Fibroblast of mammary gland (primary cell): ENCODE measurements at regions not wholly inside any gene's neighbourhood (a gene's known extent, or its start where the extent isn't known, plus 50 kb on each side); places are given as distances from the start of the nearest gene placed in this dataset.

Experiments used
- DNase-seq: peaks from one replicate; pipeline ENCODE4 v3.0.0-alpha.2; 2010; ENCODE audit warnings: low read depth
- H3K4me3 ChIP-seq: 2 replicates; pipeline ENCODE4 v1.5.1; 2011; ENCODE audit warnings: low read depth, mild to moderate bottlenecking, low read length, moderate library complexity; ENCODE audit not compliant: control insufficient read depth
- TF ChIP-seq, protein P1 (sequence below): conservative IDR thresholded peaks from 2 replicates; pipeline ENCODE4 v1.5.1; 2011; ENCODE audit warnings: low read depth, low read length, inconsistent platforms; ENCODE audit not compliant: control insufficient read depth, insufficient read depth

DNA sequence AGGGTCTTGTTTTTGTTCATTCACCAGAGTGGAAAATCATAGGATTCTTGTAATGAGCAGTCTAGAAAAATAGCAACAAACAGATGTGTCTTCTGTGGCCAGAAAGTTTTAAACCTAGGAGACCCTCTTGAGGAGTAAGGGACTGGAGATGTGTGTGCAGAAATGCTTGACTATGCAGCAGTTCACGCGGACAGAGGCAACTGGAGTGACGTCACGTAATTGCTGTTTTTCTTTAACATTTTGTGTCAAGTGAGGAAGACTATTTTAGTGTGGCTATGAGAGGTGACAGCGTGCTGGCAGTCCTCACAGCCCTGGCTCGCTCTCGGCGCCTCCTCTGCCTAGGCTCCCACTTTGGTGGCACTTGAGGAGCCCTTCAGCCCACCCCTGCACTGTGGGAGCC, 163.1 kb upstream of the PTCH1 start:
- no peak overlapping the region for H3K4me3 ChIP-seq
- TF ChIP-seq, protein P1, sequence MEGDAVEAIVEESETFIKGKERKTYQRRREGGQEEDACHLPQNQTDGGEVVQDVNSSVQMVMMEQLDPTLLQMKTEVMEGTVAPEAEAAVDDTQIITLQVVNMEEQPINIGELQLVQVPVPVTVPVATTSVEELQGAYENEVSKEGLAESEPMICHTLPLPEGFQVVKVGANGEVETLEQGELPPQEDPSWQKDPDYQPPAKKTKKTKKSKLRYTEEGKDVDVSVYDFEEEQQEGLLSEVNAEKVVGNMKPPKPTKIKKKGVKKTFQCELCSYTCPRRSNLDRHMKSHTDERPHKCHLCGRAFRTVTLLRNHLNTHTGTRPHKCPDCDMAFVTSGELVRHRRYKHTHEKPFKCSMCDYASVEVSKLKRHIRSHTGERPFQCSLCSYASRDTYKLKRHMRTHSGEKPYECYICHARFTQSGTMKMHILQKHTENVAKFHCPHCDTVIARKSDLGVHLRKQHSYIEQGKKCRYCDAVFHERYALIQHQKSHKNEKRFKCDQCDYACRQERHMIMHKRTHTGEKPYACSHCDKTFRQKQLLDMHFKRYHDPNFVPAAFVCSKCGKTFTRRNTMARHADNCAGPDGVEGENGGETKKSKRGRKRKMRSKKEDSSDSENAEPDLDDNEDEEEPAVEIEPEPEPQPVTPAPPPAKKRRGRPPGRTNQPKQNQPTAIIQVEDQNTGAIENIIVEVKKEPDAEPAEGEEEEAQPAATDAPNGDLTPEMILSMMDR = no peak
- no peak for DNase-seq

DNA sequence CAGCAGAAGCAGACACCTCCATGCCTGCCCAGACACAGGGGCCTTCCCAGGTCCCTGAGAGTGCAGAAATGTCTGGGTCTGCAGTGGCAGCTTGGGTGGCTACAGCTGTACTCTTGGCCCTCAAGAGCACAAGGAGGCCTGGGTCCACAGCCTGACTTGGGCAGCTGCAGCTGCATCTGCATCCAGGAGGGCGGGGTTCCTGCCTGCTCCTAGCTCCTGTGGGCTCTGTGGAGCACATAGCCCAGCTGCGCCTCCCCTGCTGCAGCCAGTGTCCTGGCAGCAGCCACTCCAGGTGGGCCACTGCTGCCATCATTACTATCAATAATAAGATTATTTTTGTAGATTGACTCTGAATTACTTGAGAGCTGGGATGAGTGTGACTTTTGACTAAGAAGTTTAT, 162.0 kb upstream of the PTCH1 start:
- no peak for DNase-seq

DNA sequence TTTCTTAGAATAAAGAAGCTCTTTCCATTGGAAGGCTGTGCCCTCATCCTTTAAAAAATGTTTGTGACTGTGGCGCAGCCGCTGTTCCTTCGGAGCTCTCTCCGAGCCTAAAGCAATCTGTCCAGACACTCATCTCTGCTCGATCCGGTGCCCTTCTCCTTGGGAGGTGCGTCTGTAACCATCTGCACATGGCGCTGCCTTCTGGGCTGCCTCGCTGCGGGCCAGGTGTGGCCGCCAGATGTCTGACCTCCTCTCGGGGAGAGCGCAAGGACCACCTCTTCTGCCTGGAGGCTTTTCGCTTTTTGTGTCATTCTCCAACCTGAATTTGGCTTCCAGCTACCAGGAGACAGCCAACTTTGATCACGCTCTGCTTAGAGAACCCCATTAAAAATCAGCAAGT, 153.4 kb upstream of the PTCH1 start:
- DNase-seq = no peak
- no peak overlapping the region for H3K4me3 ChIP-seq
- TF ChIP-seq, protein P1 = no peak

More for the DNA sequence above, 162.0 kb upstream of the PTCH1 start:
- H3K4me3 ChIP-seq = no peak overlapping the region
- TF ChIP-seq, protein P1 = no peak

DNA sequence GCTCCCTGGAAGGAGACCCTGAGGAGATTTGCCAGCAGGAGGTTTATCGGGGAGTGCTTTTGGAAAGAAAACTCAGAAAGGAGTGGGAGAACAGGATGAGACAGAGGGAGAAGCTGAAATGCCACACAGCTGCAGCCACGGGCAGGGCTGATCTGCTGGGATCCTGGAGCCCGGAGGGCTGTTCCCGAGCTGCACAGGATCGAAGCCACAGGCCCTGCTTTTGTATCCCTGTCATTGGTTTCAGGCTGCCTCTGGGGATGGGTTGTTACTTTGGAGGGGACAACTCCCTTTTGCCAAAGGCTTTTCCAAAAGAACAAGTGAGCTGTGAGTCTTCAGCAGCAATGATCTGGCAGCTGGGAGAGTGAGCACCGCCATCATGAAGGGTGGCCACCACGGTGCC, 152.5 kb upstream of the PTCH1 start:
- TF ChIP-seq, protein P1 = no peak
- H3K4me3 ChIP-seq = no peak overlapping the region
- DNase-seq = no peak

DNA sequence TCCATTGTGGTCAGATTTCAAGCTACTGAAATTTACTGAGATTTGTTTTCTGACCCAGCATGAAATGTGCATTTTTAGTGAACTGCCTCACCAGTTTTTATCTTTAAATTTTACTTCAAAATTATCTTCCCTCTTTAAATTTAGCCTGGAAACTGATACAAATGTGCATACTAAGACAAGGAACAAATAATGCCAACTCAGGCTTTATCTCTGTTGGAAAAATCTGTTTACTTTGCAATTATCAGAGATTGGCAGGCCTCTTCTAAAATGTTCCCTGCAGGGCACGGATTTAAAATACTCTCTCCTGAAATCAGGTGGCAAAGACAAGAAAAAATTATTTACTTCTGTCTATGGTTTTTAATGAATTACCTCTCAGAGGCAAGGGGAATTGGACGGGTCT, 151.0 kb upstream of the PTCH1 start:
- DNase-seq = no peak
- H3K4me3 ChIP-seq = no peak overlapping the region
- TF ChIP-seq, protein P1 = no peak

DNA sequence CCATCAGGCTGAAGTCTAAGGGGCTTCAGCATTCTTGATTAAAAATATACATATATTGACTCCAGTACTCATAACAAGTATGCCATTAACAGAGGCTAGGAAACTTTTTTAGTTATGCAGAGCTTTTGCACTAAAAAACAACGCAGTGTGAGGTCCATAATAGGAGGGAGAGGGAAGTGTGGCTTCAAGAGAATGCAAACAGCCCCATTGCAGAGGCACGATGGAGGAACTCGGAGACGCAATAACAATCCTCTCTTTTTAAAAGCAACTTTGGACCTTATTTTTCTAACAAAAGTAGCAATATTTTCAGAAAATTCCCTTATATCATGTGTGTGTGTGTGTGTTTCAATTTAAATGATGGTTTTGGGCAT, 150.0 kb upstream of the PTCH1 start:
- no peak overlapping the region for H3K4me3 ChIP-seq
- no peak for DNase-seq
- TF ChIP-seq, protein P1 = no peak

DNA sequence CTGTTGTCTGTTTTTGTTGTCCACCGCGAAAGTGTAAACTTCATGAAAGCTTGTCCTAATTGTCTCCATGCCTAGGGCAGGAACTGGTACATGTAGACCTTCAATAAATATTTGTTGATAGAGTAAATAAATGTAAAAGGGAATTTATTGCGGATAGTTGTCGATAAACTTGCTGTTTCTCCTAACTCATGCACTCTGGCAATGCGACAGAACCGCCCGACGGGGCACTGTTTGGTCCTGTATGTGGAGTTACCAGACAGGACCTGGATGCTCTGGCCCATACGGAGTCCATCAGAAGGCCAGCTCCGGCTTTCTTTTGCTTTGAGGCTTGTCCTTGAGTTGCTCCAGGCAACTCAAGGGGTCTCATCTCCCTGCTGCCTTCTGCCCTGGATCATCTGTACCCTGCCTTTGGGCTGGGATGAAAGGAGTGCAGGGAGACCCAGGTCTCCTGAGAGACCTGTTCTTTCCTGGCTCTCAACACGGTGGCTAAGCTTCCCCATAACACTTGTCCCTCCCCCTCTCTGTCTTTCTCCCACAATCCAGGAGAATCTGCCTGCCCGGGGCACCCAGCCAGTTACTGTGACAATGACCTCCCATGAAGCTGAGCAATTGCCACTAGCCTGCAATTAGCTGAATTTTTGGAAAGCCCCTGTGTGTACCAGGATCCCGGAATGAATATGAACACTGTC, 149.5 kb upstream of the PTCH1 start:
- H3K4me3 ChIP-seq = no peak overlapping the region
- TF ChIP-seq, protein P1 = no peak
- DNase-seq = no peak
